Activated naive CD8-positive, alpha-beta T cell (primary cell): ENCODE measurements at regions not wholly inside any gene's neighbourhood (a gene's known extent, or its start where the extent isn't known, plus 50 kb on each side); places are given as distances from the start of the nearest gene placed in this dataset.

Experiments
- H3K27ac Mint-ChIP-seq: one replicate; pipeline ENCODE4 v1.8.0; 2021; ENCODE audit warnings: mixed read lengths
- H3K27me3 Mint-ChIP-seq: one replicate; pipeline ENCODE4 v1.8.0; 2021; ENCODE audit warnings: mixed read lengths
- H3K36me3 Mint-ChIP-seq: one replicate; pipeline ENCODE4 v1.8.0; 2021; ENCODE audit warnings: mixed read lengths
- H3K4me1 Mint-ChIP-seq: one replicate; pipeline ENCODE4 v1.8.0; 2021; ENCODE audit warnings: low read depth, mixed read lengths
- H3K4me3 Mint-ChIP-seq: one replicate; pipeline ENCODE4 v1.8.0; 2021; ENCODE audit warnings: mild to moderate bottlenecking, mixed read lengths
- H3K9me3 Mint-ChIP-seq: one replicate; pipeline ENCODE4 v1.8.0; 2021; ENCODE audit warnings: low read depth, mixed read lengths

DNA sequence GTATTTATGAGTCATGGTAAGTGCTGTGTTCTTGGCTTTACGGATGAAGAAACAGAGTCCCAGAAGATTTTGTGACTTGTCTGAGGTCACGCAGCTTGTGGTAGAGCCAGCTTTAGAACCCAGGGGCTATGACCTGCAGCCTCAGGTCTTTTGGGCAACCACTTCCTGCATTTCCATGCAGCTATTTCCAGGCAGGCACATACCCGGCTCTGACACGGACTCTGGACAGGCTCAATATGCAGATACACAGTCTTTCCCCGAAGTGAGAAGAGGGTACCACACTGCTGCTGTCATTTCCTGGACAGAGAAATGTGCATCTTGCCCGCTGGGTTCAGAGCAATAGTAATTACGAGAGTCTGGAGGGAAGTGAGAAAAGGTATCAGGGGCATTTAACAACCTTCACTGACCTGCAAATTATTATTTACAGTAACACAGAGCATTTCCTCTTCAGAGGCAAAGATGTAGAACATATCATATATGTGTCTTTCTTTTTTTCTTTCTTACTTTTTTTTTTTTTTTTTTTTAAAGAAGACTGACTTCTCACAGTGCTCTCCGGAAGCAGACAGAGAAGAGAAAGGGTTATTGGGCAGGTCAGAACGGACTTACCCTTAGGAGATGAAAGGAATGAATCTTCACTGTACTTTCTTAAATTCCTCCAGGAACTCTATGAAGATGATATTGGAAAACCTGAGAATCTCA is 185.1 kb downstream of the CLIC5 start:
- Mint-ChIP-seq H3K9me3 (no peaks in the 10 kb centered on the region), H3K27ac (peak overlapping the region; percentile 18), H3K36me3 (no peaks in the 10 kb centered on the region), H3K27me3 (no peaks in the 10 kb centered on the region), H3K4me3 (peak overlapping the region; percentile 77), H3K4me1 (peaks cover 19% of the 10 kb centered on the region)

DNA sequence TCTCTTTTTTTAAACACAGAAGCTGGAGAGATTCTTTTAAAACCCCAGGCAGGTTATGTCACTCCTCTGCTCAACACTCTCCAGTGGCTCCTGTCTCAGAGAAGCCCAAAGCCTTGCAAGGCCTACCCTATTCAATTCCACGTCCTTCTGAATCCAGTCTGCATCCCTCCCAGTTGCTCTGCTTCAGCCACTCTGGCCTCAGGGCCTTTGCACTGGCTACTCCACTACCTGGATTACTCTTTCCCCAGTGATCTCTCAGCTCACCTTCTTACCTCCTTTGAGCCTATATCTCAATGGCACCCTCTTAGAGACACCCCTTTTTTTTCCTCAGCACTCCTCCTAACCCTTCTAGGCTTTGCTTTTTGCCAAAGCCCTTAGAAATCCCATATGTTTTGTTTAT is 185.8 kb downstream of the CLIC5 start:
- H3K4me3 Mint-ChIP-seq = no peak overlapping the region
- no peaks in the 10 kb centered on the region for H3K36me3 Mint-ChIP-seq
- H3K4me1 Mint-ChIP-seq = peaks cover 19% of the 10 kb centered on the region
- H3K9me3 Mint-ChIP-seq = no peaks in the 10 kb centered on the region
- H3K27ac Mint-ChIP-seq = peak overlapping the region; percentile 13
- no peaks in the 10 kb centered on the region for H3K27me3 Mint-ChIP-seq

DNA sequence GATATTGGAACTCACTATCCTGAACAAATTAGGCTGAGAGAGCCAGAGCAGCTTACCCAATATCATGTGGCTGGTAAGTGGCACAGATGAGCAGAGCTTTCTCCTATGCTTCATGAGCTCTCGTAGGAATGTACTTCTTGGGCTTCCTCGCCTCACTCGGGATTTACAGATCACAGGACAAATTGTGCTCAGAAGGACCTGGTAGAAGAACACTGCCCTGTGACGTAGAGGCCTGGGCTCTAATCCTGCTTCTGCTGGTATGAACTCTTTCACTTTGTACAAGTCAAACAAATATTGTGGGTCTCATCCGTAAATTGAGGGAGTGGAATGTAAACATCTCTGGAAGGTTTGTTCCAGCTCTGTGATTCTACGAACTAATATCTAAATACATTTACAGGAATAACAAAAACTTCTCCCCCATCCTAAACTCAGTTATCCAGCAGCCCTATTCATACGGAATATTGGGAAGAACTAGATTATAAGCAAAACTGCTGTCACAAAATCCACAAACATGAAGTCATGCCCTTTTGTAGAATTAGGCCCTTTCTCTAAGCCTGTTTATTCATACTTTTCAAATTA is 187.6 kb downstream of the CLIC5 start:
- Mint-ChIP-seq H3K36me3 (peaks cover 2% of the 10 kb centered on the region), H3K27me3 (no peaks in the 10 kb centered on the region), H3K9me3 (no peaks in the 10 kb centered on the region), H3K27ac (no peak overlapping the region), H3K4me3 (no peak overlapping the region), H3K4me1 (peaks cover 24% of the 10 kb centered on the region)

DNA sequence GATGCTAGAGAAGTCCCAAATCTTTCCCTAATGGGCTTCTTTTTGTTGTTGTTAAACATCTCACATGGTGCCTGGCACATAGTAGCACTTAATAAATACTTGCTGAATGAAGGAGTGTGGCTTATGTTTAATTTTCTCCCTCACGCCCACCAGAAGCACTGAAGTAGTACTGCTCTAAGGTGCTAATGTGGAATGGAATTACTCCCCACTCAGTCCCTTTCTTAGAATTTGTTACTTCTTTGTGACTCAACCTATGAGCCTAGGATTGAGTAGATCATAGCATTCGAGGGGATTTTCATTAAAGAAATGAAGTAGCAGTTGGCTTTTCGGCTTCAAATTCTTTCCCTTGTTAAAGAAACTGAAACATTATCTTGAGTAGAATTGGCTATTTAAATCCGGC is 192.8 kb downstream of the CLIC5 start:
- Mint-ChIP-seq H3K36me3 (peaks cover 4% of the 10 kb centered on the region), H3K4me3 (no peak overlapping the region), H3K9me3 (peaks cover 9% of the 10 kb centered on the region), H3K27ac (peak overlapping the region; percentile 83), H3K4me1 (peaks cover 20% of the 10 kb centered on the region), H3K27me3 (no peaks in the 10 kb centered on the region)

DNA sequence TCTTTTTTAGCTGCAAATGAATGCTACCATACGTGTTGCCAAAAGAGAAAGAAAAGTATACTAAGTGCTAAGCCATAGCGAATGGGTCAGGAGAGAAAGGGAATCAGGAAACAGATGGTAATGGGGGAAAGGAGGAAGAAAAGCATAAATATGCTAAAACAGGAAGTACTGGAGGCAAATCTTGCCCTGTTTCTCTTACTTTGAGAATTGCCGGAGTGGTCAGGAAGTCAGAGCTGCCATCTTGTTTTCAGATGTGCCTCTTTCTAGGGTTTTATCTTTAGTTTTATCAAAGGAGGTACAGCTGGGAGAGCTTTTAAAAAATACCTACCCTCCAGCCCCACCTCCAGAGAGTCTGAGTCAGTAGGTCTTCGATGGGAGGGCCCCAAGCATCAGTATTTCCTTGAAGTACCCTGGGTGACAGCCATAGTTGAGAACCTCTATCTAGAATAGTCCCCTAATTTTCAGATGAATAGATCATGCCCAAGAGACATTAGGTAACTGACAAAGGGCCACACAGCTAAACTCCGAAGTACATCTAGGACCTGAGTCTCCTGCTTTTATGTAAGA is 193.3 kb downstream of the CLIC5 start:
- Mint-ChIP-seq H3K9me3 (peaks cover 9% of the 10 kb centered on the region), H3K27me3 (no peaks in the 10 kb centered on the region), H3K36me3 (peaks cover 6% of the 10 kb centered on the region), H3K4me3 (peak overlapping the region; percentile 68), H3K4me1 (peaks cover 20% of the 10 kb centered on the region), H3K27ac (peak overlapping the region; percentile 83)

DNA sequence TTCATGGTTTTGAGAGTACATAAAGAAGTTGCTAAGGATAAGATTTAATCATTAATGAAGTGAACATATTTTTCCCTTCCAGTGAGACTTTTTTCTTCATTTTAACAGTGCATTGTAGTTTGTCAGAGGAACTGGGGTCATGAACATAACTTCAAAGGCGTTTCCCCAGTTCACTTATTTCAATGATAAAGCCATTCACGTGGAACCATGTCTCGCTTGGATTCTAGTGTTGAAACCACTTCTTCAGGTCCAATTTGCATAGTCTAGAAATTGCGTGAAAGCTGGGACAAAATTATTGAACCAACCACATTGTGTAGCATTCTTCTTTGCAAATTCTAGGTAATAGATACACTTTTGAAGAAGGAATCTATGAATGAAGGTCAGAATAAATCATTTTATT is 197.0 kb downstream of the CLIC5 start:
- H3K27me3 Mint-ChIP-seq = no peaks in the 10 kb centered on the region
- peaks cover 20% of the 10 kb centered on the region for H3K4me1 Mint-ChIP-seq
- H3K36me3 Mint-ChIP-seq = peaks cover 4% of the 10 kb centered on the region
- no peak overlapping the region for H3K27ac Mint-ChIP-seq
- peaks cover 9% of the 10 kb centered on the region for H3K9me3 Mint-ChIP-seq
- H3K4me3 Mint-ChIP-seq = no peak overlapping the region

DNA sequence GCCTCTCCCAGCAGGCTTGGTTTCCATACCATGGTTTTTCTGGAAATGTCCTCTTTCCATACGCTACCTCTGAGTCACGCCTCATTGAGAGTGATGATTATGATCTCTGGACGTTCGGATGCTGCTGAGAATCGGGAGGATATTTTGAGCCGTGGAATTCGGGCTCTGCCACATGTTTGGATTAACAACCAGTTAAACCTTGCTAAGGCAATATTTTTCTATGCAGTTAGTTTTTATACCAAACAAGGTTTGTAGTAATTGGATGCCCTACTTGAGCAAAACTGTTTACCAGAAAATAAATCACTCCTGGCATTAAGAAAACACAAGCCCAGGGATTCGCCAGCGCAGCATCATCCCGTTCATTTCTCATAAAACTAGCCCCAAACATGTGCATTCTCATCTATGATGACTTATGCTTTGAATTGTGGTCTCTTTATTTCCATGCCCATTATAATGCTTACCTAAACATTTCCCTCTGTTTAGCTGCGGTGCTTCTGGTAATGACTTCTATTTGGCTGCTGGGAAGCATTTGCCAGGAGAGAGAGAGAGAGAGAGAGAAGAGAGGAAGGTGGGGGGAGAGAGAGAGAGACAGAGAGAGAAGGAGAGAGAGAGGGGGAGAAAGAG is 198.9 kb downstream of the CLIC5 start:
- Mint-ChIP-seq H3K27ac (no peak overlapping the region), H3K9me3 (peaks cover 4% of the 10 kb centered on the region), H3K27me3 (peaks cover 2% of the 10 kb centered on the region), H3K4me1 (peaks cover 4% of the 10 kb centered on the region), H3K4me3 (no peak overlapping the region), H3K36me3 (peaks cover 2% of the 10 kb centered on the region)

DNA sequence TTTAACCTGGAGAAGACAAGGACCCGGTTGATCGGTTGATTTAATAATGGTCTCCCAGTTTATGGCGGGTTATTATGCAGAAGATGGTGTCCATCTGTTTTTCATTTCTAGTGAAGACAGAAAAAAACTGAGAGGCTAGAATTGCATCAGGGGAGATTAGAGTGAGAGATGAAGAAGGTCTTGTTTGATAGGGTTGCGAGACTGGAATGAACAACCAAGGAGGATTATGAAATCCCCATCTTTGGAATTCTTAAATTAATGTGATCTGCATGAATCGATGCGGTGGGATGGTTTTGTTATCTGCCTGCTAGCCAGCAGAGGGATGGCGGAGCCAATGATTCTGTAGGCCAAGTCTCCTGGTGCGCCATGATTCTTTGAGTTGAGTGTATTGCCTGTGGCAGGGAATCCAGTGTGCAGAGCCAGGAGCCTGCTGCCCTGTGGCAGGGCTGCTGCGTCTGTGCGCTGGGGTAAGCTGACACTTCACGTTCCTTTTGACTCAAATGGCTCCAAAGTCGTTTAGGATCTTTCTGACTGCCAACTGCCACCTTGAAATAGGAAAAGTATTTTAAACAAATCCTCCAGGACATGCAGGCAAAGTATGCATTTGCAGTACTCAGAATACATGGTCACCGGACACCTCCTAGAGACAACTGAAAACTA is 200.1 kb downstream of the CLIC5 start:
- Mint-ChIP-seq H3K27ac (no peak overlapping the region), H3K4me3 (no peak overlapping the region), H3K27me3 (peaks cover 2% of the 10 kb centered on the region), H3K36me3 (peaks cover 4% of the 10 kb centered on the region), H3K4me1 (no peaks in the 10 kb centered on the region), H3K9me3 (peaks cover 3% of the 10 kb centered on the region)

DNA sequence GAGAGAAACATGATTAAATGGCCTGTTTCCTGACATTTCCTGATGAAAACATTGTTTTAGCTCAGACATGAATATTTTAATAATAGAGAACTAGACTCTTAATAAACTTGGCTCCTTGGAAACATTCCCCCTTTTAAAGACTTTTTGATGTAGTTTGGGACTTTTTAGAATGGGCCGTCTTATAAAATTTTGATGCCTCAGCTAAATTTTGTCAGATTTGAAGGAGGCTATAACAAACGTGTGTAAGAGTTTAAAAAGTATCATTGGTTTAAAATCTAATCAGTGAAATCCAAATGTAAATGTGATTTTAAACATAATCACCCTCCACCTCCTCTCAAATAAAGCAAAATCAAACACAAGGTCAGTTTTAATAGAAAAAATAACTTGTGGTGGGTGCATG is 200.9 kb downstream of the CLIC5 start:
- Mint-ChIP-seq H3K36me3 (peaks cover 4% of the 10 kb centered on the region), H3K4me1 (no peaks in the 10 kb centered on the region), H3K27me3 (peaks cover 6% of the 10 kb centered on the region), H3K27ac (no peak overlapping the region), H3K4me3 (no peak overlapping the region), H3K9me3 (peaks cover 3% of the 10 kb centered on the region)

DNA sequence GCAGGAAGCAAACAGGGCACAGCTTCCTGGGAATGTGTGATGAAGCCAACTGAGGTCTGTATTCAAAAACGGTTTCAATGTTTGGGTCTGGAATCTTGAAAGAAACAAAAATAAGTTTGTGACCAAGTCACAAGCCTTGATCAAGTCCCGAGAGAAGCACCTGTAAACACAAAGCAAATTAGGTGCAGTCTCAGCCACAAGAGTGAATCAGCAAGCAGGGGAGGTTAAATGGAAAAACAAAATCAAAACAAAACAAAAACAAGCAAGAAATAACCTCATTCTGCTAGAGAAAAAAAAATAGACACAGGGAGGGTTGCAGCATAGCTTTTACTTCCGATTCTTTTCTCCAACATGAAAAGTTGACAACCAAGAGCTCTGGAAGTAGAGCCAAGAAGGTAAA is 201.7 kb downstream of the CLIC5 start:
- Mint-ChIP-seq H3K9me3 (peaks cover 3% of the 10 kb centered on the region), H3K27me3 (peaks cover 7% of the 10 kb centered on the region), H3K4me1 (no peaks in the 10 kb centered on the region), H3K27ac (no peak overlapping the region), H3K36me3 (peaks cover 4% of the 10 kb centered on the region), H3K4me3 (no peak overlapping the region)

DNA sequence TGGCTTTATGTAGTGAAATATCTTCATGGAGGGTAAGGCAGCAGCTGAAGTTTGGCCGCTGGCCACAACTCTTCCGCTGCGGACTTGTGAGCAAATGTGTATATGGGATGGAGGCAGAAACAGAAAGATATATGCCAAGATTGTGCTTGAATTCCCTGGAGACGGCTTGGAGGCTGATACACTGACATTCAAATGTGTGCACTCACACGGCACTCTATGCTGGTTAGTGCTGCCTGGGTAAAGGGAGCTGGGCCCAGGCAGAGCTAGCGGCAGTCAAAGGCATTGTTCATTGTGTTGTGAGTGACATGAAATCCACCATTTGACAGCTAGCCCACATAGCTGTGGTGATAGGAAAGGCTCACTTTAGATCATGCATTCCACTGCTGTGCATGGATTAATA is 202.7 kb downstream of the CLIC5 start:
- Mint-ChIP-seq H3K27ac (no peak overlapping the region), H3K4me1 (no peaks in the 10 kb centered on the region), H3K4me3 (no peak overlapping the region), H3K27me3 (peaks cover 7% of the 10 kb centered on the region), H3K9me3 (peaks cover under 1% of the 10 kb centered on the region), H3K36me3 (peaks cover 4% of the 10 kb centered on the region)

DNA sequence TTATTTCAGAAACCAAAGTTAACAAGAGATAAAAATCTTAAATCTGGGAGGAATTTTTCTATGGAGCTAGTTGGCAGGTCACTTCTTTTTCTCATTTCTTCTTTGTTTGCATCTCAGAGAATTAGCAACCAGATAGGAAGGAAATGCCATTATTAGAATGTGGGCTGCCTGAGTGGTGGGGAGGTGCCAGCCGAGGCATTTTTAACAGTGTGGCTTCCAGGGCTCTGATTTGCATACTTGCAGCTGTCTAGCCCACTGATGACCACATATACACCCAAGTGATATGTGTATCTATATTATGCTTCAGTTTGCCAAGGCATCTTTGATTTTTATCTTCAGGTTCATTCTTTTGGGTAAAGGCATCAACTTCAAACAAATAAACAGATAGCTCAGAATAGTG is 206.7 kb downstream of the CLIC5 start:
- H3K4me1 Mint-ChIP-seq = no peaks in the 10 kb centered on the region
- no peak overlapping the region for H3K27ac Mint-ChIP-seq
- peaks cover 7% of the 10 kb centered on the region for H3K27me3 Mint-ChIP-seq
- H3K36me3 Mint-ChIP-seq = peaks cover 2% of the 10 kb centered on the region
- no peak overlapping the region for H3K4me3 Mint-ChIP-seq
- no peaks in the 10 kb centered on the region for H3K9me3 Mint-ChIP-seq

DNA sequence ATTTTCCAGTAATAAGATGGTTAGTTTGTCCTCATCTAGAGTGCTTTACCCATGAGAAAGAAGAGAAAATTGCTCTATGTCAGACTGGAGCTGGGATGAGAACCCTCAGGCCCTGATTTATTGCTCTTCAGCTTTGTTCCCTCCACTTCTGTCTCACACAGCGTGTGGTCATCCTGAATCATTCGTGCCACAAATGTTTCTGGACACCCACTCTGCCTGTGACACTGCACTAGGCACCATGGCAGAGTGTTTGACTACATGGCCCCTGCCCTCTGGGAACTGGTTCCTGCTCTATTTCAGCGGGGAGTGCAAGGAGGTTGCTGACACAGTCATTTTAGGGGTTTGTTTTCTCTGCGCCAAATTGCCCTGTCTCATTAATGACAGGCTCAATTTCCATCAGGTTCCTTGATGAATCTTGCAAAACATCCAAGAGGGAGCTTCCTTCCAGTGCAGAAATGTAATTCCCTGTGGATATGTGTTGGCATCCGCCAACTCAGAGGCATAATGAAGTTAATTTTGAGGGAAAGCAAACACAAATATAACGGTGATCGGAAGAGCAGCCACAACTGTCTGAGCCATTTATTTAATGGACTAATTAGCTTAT is 207.5 kb downstream of the CLIC5 start:
- Mint-ChIP-seq H3K9me3 (no peaks in the 10 kb centered on the region), H3K27ac (no peak overlapping the region)

DNA sequence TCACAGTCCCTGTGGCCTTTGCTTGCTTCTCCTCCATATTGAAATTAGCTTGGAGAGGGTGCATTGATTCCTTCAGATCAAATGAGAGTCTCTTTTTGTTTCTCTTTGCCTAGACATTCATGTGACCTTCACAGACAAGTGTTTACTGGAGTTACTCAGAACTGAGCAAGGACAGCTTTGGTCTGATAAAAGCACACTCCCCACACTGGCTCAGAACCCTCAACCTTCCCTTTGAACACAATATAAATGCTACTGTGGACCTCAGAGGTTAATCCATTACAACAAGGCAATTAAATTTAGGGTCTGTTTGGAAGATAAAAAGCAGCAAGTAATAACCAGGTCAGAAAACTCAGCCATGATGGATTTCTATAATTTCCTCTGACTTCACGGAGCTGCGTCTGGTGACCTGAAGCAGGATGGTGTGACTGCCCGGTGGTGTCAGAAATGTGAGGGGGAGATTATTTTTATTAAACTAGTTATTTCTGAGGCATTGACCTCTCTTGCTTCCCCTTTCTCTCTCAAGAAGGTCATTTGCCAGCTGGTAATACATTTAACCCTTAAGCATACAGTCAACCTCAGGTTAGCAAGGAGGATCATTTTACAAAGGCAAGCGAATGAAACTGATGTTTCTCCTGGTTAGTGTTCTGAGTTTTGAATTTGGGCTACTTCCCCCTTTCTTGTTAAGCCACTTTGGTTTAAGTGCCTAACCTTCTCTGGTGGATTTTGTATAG is 208.2 kb downstream of the CLIC5 start:
- H3K9me3 Mint-ChIP-seq = no peaks in the 10 kb centered on the region
- H3K36me3 Mint-ChIP-seq = peaks cover 2% of the 10 kb centered on the region
- no peak overlapping the region for H3K4me3 Mint-ChIP-seq
- H3K27ac Mint-ChIP-seq = no peak overlapping the region
- peaks cover 6% of the 10 kb centered on the region for H3K27me3 Mint-ChIP-seq
- H3K4me1 Mint-ChIP-seq = no peaks in the 10 kb centered on the region

More for the DNA sequence above, 207.5 kb downstream of the CLIC5 start:
- Mint-ChIP-seq H3K4me1 (no peaks in the 10 kb centered on the region), H3K4me3 (no peak overlapping the region), H3K27me3 (peaks cover 7% of the 10 kb centered on the region), H3K36me3 (peaks cover 2% of the 10 kb centered on the region)
